ENCODE measurements at regions not wholly inside any gene's neighbourhood (a gene's known extent, or its start where the extent isn't known, plus 50 kb on each side); places are given as distances from the start of the nearest gene placed in this dataset.

DNA sequence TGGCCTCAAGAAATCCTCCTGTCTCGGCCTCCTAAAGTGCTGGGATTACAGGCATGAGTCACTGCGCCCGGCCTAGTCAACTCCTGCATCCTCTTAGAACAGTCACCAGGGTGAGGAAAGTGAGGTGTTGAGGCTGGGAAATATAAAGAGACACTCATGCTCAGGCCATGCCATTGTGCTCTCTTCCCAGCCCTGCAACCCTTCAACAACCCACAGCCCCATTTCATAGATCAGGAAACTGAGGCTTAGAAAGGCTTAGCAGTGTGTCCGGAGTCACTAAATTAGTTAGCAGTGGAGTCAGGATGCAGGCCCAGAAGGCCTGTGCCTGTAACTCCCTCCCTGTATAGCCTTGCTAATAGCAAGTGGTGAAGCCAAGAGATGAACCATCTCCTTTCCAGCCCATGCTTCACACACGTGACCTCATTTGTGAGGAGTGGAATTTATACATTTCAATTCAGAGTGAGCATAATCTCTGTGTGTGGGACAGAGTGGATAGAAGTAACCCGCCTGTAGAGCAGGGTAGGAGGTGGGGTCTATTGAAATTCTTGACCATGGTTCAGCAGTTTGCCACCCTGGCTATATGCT is 51.7 kb upstream of the USP3 start:
- TF ChIP-seq EP300 (IDR thresholded peaks at IDR 0.05) (no peak), POLR2AphosphoS5 (IDR thresholded peaks at IDR 0.05) (no peak), CTCF (IDR thresholded peaks at IDR 0.05) (no peak), POLR2A (IDR thresholded peaks at IDR 0.05) (no peak)
